H1 (cell line): ENCODE measurements at regions not wholly inside any gene's neighbourhood (a gene's known extent, or its start where the extent isn't known, plus 50 kb on each side); places are given as distances from the start of the nearest gene placed in this dataset.

ENCODE experiments used
- CHD7 ChIP-seq: fragments of 300-600 bp; sonication (generic); IDR thresholded peaks from 2 replicates; pipeline ENCODE4 v1.7.1; 2012; ENCODE audit warnings: low read length, moderate library complexity, mild to moderate bottlenecking, inconsistent platforms; ENCODE audit not compliant: insufficient replicate concordance
- HDAC2 ChIP-seq, 2 experiments: fragments of 300-600 bp in 1 of 2; sonication (generic) in 1 of 2; IDR thresholded peaks; 2 replicates each; pipeline ENCODE4 v1.6.1; 2011 to 2012; ENCODE audit warnings: low read depth in 2 of 2, low read length in 2 of 2, mild to moderate bottlenecking in 2 of 2, moderate library complexity in 2 of 2, borderline replicate concordance in 1 of 2, inconsistent platforms in 1 of 2
- KDM4A ChIP-seq: IDR thresholded peaks from one replicate; pipeline ENCODE4 v1.7.1; 2012; ENCODE audit warnings: low read depth, mild to moderate bottlenecking, moderate library complexity, low read length, inconsistent platforms; ENCODE audit not compliant: severe bottlenecking
- KDM5A ChIP-seq: fragments of 200-600 bp; IDR thresholded peaks from 2 replicates; pipeline ENCODE4 v1.7.1; 2012; ENCODE audit warnings: mild to moderate bottlenecking, low read length, inconsistent platforms, mixed read lengths
- NRF1 ChIP-seq: IDR thresholded peaks from 2 replicates; pipeline ENCODE4 v1.6.1; 2011; ENCODE audit warnings: mild to moderate bottlenecking, low read depth, low read length, improper control_type of control experiment
- PHF8 ChIP-seq: fragments of 200-600 bp; sonication (generic); conservative IDR thresholded peaks from 2 replicates; pipeline ENCODE4 v1.7.1; 2012; ENCODE audit warnings: low read depth, mild to moderate bottlenecking, inconsistent platforms, low read length, moderate library complexity
- POU5F1 ChIP-seq: IDR thresholded peaks from 2 replicates; pipeline ENCODE4 v1.6.1; 2011; ENCODE audit warnings: low read depth, mild to moderate bottlenecking, low read length, moderate library complexity
- RNF2 ChIP-seq: fragments of 200-900, 300-1000 bp; sonication (generic); IDR thresholded peaks from 2 replicates; pipeline ENCODE4 v1.7.1; 2016; ENCODE audit warnings: borderline replicate concordance, low read depth, mild to moderate bottlenecking, antibody characterized with exemption, low read length; ENCODE audit not compliant: poor library complexity, severe bottlenecking; ENCODE audit errors: missing control alignments
- SIN3A ChIP-seq, 2 experiments: IDR thresholded peaks in 1 of 2; conservative IDR thresholded peaks in 1 of 2; 2 replicates each; pipeline ENCODE4 v1.6.1; 2011 to 2012; ENCODE audit warnings: low read length in 2 of 2, improper control_type of control experiment in 1 of 2, low read depth in 1 of 2, mild to moderate bottlenecking in 1 of 2
- SP2 ChIP-seq: IDR thresholded peaks from 2 replicates; pipeline ENCODE4 v1.6.1; 2012; ENCODE audit warnings: mild to moderate bottlenecking, low read length, inconsistent platforms
- SP4 ChIP-seq: IDR thresholded peaks from 2 replicates; pipeline ENCODE4 v1.6.1; 2012; ENCODE audit warnings: low read length, inconsistent platforms

GRCh38 chr7:5132539-5132938, 57.5 kb upstream of the WIPI2 start (continued):
- TF ChIP-seq CHD7 = no peak
- TF ChIP-seq PHF8 = no peak
- TF ChIP-seq SP4 = no peak
- no peak for TF ChIP-seq SIN3A (conservative IDR thresholded peaks at IDR 0.05 in 1 of 2, IDR thresholded peaks at IDR 0.05 in 1 of 2; ENCODE audit: low read depth in 1 of 2, low read length in 2 of 2)
- no peak for TF ChIP-seq KDM5A
- TF ChIP-seq SP2 = no peak
- TF ChIP-seq HDAC2 (IDR thresholded peaks at IDR 0.05; ENCODE audit: borderline replicate concordance in 1 of 2, low read depth in 2 of 2, low read length in 2 of 2) = no peak
- no peak for TF ChIP-seq RNF2
- TF ChIP-seq POU5F1 = no peak
- TF ChIP-seq KDM4A = no peak
- no peak for TF ChIP-seq NRF1
